ENCODE measurements at regions not wholly inside any gene's neighbourhood (a gene's known extent, or its start where the extent isn't known, plus 50 kb on each side); places are given as distances from the start of the nearest gene placed in this dataset.
"Not testable (repeated sequence)": the region's sequence is repeated elsewhere in the genome, so short reads cannot be mapped to it uniquely, and the experiment has no call there.

- DNase-seq (ENCODE audit: low spot score): not testable (repeated sequence)
Measured at GRCh38 chr4:86413426-86413825, 53.6 kb upstream of the MAPK10 start.

- peak; percentile 0 for DNase-seq (ENCODE audit: low spot score)
Measured at GRCh38 chr4:86414686-86415085, 54.8 kb upstream of the MAPK10 start.

- no peak for DNase-seq (ENCODE audit: low spot score)
Measured at GRCh38 chr4:86416081-86416480, 56.2 kb upstream of the MAPK10 start.

- no peak for DNase-seq (ENCODE audit: low spot score)
Measured at GRCh38 chr4:86421461-86421860, 61.6 kb upstream of the MAPK10 start.

- DNase-seq (ENCODE audit: low spot score): no peak
Measured at GRCh38 chr4:86431543-86432116, 71.8 kb upstream of the MAPK10 start.

- no peak for DNase-seq (ENCODE audit: low spot score)
Measured at GRCh38 chr4:86432559-86433134, 72.8 kb upstream of the MAPK10 start.

- DNase-seq (ENCODE audit: low spot score): no peak
Measured at GRCh38 chr4:86439293-86439692, 79.4 kb upstream of the MAPK10 start.

GRCh38 chr4:86441175-86441936 lies 81.5 kb upstream of the MAPK10 start:
- DNase-seq (ENCODE audit: low spot score): no peak

GRCh38 chr4:86442881-86443280 lies 83.0 kb upstream of the MAPK10 start:
- peak; percentile 40 for DNase-seq (ENCODE audit: low spot score)

GRCh38 chr4:86443495-86443894 lies 83.6 kb upstream of the MAPK10 start:
- no peak for DNase-seq (ENCODE audit: low spot score)

- no peak for DNase-seq (ENCODE audit: low spot score)
Measured at GRCh38 chr4:86446996-86447395, 87.1 kb upstream of the MAPK10 start.

- no peak for DNase-seq (ENCODE audit: low spot score)
Measured at GRCh38 chr4:86448871-86449270, 89.0 kb upstream of the MAPK10 start.

GRCh38 chr4:86449746-86450588 lies 90.1 kb upstream of the MAPK10 start:
- DNase-seq (ENCODE audit: low spot score): no peak

- no peak for DNase-seq (ENCODE audit: low spot score)
Measured at GRCh38 chr4:86450861-86451260, 91.0 kb upstream of the MAPK10 start.

GRCh38 chr4:86451560-86452330 lies 91.9 kb upstream of the MAPK10 start:
- no peak for DNase-seq (ENCODE audit: low spot score)

- DNase-seq (ENCODE audit: low spot score): no peak
Measured at GRCh38 chr4:86452422-86452891, 92.6 kb upstream of the MAPK10 start.

GRCh38 chr4:86452924-86453531 lies 93.2 kb upstream of the MAPK10 start:
- DNase-seq (ENCODE audit: low spot score): peak; percentile 48

- not testable (repeated sequence) for DNase-seq (ENCODE audit: low spot score)
Measured at GRCh38 chr4:86453611-86454072, 93.8 kb upstream of the MAPK10 start.

GRCh38 chr4:86461849-86462248 lies 102.0 kb upstream of the MAPK10 start:
- no peak for DNase-seq (ENCODE audit: low spot score)

- no peak for DNase-seq (ENCODE audit: low spot score)
Measured at GRCh38 chr4:86472377-86473019, 112.6 kb upstream of the MAPK10 start.

GRCh38 chr4:86478151-86478550 lies 116.0 kb upstream of the PTPN13 start:
- DNase-seq (ENCODE audit: low spot score): not testable (repeated sequence)

Measured in globus pallidus (tissue), 1 donor.